NB4 (cell line): ENCODE measurements at regions not wholly inside any gene's neighbourhood (a gene's known extent, or its start where the extent isn't known, plus 50 kb on each side); places are given as distances from the start of the nearest gene placed in this dataset.

ENCODE experiments used
- DNase-seq: peaks from one replicate; pipeline ENCODE4 v3.0.0; 2010; ENCODE audit warnings: low read depth
- H3K4me3 ChIP-seq: one replicate; pipeline ENCODE4 v1.5.1; 2011; ENCODE audit warnings: mild to moderate bottlenecking, low read depth, low read length, moderate library complexity
- MAX ChIP-seq: IDR thresholded peaks from 2 replicates; pipeline ENCODE4 v1.6.1; 2011; ENCODE audit warnings: low read depth, low read length
- MYC ChIP-seq: IDR thresholded peaks from 2 replicates; pipeline ENCODE4 v1.6.1; 2011; ENCODE audit warnings: low read depth, low read length
- POLR2A ChIP-seq: IDR thresholded peaks from 2 replicates; pipeline ENCODE4 v1.6.1; 2011; ENCODE audit warnings: mild to moderate bottlenecking; ENCODE audit not compliant: insufficient read length; ENCODE audit errors: extremely low read depth
- TF ChIP-seq, protein P1 (sequence below): IDR thresholded peaks from one replicate; pipeline ENCODE4 v1.5.1; 2012; ENCODE audit warnings: low read depth, low read length

DNA sequence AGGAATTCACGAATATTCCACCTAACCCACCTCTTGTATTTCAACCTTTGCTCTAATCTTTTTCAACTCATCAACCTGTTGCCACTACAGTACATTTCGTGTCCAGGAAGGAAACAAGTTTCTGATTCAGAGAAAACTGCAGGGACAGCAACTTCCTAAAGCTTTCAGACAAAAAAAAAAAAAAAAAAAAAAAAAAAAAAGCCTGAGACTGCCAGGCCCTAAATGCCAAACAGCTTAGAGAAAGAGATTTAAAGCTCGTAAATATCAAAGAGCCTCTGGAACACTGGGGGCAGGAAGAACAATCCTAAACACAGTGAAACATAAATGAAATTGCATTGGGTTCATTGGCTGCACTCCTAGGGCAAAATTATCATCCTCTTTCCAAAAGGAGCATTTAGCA, 411.2 kb upstream of the SPTLC3 start:
- H3K4me3 ChIP-seq, result no peak overlapping the region
- TF ChIP-seq MYC (no peak), MAX (no peak)
- DNase-seq, result no peak

- H3K4me3 ChIP-seq, result no peak overlapping the region
- no peak for TF ChIP-seq MAX
- TF ChIP-seq POLR2A, result no peak
- TF ChIP-seq, protein P1, sequence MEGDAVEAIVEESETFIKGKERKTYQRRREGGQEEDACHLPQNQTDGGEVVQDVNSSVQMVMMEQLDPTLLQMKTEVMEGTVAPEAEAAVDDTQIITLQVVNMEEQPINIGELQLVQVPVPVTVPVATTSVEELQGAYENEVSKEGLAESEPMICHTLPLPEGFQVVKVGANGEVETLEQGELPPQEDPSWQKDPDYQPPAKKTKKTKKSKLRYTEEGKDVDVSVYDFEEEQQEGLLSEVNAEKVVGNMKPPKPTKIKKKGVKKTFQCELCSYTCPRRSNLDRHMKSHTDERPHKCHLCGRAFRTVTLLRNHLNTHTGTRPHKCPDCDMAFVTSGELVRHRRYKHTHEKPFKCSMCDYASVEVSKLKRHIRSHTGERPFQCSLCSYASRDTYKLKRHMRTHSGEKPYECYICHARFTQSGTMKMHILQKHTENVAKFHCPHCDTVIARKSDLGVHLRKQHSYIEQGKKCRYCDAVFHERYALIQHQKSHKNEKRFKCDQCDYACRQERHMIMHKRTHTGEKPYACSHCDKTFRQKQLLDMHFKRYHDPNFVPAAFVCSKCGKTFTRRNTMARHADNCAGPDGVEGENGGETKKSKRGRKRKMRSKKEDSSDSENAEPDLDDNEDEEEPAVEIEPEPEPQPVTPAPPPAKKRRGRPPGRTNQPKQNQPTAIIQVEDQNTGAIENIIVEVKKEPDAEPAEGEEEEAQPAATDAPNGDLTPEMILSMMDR, result no peak
- no peak for TF ChIP-seq MYC
- no peak for DNase-seq
These were observed 409.9 kb upstream of the SPTLC3 start for GRCh38 chr20:12598894-12599293.

GRCh38 chr20:12599494-12599893, 409.3 kb upstream of the SPTLC3 start:
- H3K4me3 ChIP-seq, result no peak overlapping the region
- no peak for TF ChIP-seq POLR2A
- TF ChIP-seq MAX, result no peak
- TF ChIP-seq MYC, result no peak
- TF ChIP-seq, protein P1, result no peak
- DNase-seq, result no peak

DNA sequence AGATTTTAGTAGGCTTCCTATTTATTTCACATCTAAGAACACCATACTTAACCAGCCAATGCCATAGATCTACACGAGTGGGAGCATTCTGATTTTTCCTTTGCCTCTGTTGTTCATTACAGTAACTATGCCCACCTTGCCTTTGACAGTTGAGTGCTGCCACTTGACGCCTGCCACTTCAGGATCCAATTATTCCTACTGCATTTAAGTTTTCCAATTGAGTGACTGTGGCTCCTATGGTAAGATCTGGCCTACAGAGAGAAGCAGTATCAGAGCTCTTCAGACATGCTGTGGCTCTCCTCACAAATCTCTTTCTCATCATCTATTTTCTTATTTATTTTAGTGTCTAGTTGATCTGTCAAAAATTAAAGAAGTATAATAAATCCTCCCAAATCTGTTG, 403.0 kb upstream of the SPTLC3 start:
- DNase-seq, result no peak
- H3K4me3 ChIP-seq, result no peak overlapping the region
- TF ChIP-seq, protein P1, result no peak
- TF ChIP-seq MAX (no peak), MYC (no peak), POLR2A (no peak)

- no peak overlapping the region for H3K4me3 ChIP-seq
- TF ChIP-seq, protein P1, result no peak
- TF ChIP-seq MAX (no peak), MYC (no peak), POLR2A (no peak)
- DNase-seq, result no peak
These were observed 397.9 kb upstream of the SPTLC3 start for GRCh38 chr20:12610871-12611270.

DNA sequence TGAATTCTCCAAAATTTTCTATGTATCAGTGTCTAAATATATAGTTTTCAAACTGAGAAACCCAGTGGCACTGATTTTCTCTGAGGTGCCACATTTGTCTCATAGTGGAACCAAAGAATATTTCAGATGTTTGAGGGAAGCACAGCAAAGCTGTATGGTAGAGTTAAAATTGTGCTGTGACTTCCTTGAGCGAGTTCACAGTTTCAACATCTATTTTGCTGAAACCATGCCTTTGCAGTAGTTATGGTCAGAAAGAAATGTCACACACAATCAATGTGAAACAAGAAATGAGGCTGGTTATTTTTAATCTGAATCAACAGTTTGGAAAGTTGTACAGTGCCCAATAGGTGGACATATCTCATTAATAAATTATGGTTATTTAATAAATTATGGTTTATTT, 394.0 kb upstream of the SPTLC3 start:
- TF ChIP-seq, protein P1, result no peak
- TF ChIP-seq MAX (no peak), POLR2A (no peak), MYC (no peak)
- no peak overlapping the region for H3K4me3 ChIP-seq
- DNase-seq, result no peak
